Mesenchymal stem cell (in vitro differentiated cells and primary cell): ENCODE measurements at regions not wholly inside any gene's neighbourhood (a gene's known extent, or its start where the extent isn't known, plus 50 kb on each side); places are given as distances from the start of the nearest gene placed in this dataset.

Source experiments
- DNase-seq: peaks from one replicate; pipeline ENCODE4 v3.0.0-alpha.2; 2013
- H2AFZ ChIP-seq: one replicate; pipeline ENCODE4 v1.6.1; 2013; ENCODE audit warnings: low read depth, mild to moderate bottlenecking, control low read depth, inconsistent platforms, low read length, moderate library complexity
- H2AK5ac ChIP-seq: 2 replicates; pipeline ENCODE4 v1.6.1; 2013; ENCODE audit warnings: low read length, moderate library complexity, mild to moderate bottlenecking, inconsistent platforms; ENCODE audit not compliant: severe bottlenecking
- H2BK120ac ChIP-seq: one replicate; pipeline ENCODE4 v1.6.1; 2013; ENCODE audit warnings: low read depth, mild to moderate bottlenecking, inconsistent platforms, low read length, moderate library complexity
- H2BK12ac ChIP-seq, 2 experiments: one replicate each; pipeline ENCODE4 v1.6.1; 2013; ENCODE audit warnings: inconsistent platforms in 2 of 2, low read length in 2 of 2, mild to moderate bottlenecking in 2 of 2, moderate library complexity in 2 of 2, control low read depth in 1 of 2
- H2BK15ac ChIP-seq: one replicate; pipeline ENCODE4 v1.6.1; 2013; ENCODE audit warnings: mild to moderate bottlenecking, low read depth, inconsistent platforms; ENCODE audit not compliant: poor library complexity, severe bottlenecking
- H2BK5ac ChIP-seq: 2 replicates; pipeline ENCODE4 v1.6.1; 2013; ENCODE audit warnings: low read depth, mild to moderate bottlenecking, low read length, control low read depth, inconsistent platforms; ENCODE audit not compliant: poor library complexity, severe bottlenecking
- H3K14ac ChIP-seq, 2 experiments: one replicate each; pipeline ENCODE4 v1.6.1; 2013; ENCODE audit warnings: inconsistent platforms in 2 of 2, low read length in 2 of 2, control low read depth in 1 of 2, mild to moderate bottlenecking in 1 of 2, moderate library complexity in 1 of 2
- H3K18ac ChIP-seq, 2 experiments: one replicate each; pipeline ENCODE4 v1.6.1; 2013; ENCODE audit warnings: inconsistent platforms in 2 of 2, low read length in 2 of 2, control low read depth in 1 of 2, low read depth in 1 of 2, mild to moderate bottlenecking in 1 of 2
- H3K23ac ChIP-seq, 2 experiments: one replicate each; pipeline ENCODE4 v1.6.1; 2013; ENCODE audit warnings: inconsistent platforms in 2 of 2, low read length in 2 of 2, mild to moderate bottlenecking in 2 of 2, moderate library complexity in 2 of 2, control low read depth in 1 of 2
- H3K27ac ChIP-seq: 2 replicates; pipeline ENCODE4 v1.5.1; 2013; ENCODE audit warnings: mild to moderate bottlenecking, moderate library complexity, low read length, control low read depth, inconsistent platforms; ENCODE audit not compliant: poor library complexity, severe bottlenecking
- H3K27me3 ChIP-seq, 2 experiments: 2 replicates each; pipeline versions ENCODE4 v1.6.1 to v1.7.0; 2013; ENCODE audit warnings: low read length in 2 of 2, mild to moderate bottlenecking in 2 of 2, moderate library complexity in 2 of 2, control low read depth in 1 of 2, inconsistent platforms in 1 of 2; ENCODE audit not compliant: control insufficient read depth in 1 of 2, insufficient read depth in 1 of 2
- H3K36me3 ChIP-seq, 2 experiments: 2 replicates each; pipeline versions ENCODE4 v1.6.1 to v1.7.0; 2013; ENCODE audit warnings: low read length in 2 of 2, control low read depth in 1 of 2, inconsistent platforms in 1 of 2, low read depth in 1 of 2, mild to moderate bottlenecking in 1 of 2; ENCODE audit not compliant: insufficient read depth in 2 of 2, control insufficient read depth in 1 of 2
- H3K4ac ChIP-seq, 2 experiments: one replicate each; pipeline ENCODE4 v1.6.1; 2013; ENCODE audit warnings: inconsistent platforms in 2 of 2, low read length in 2 of 2, mild to moderate bottlenecking in 2 of 2, moderate library complexity in 2 of 2, control low read depth in 1 of 2, low read depth in 1 of 2
- H3K4me1 ChIP-seq: 2 replicates; pipeline ENCODE4 v1.6.1; 2013; ENCODE audit warnings: low read depth, low read length, control low read depth; ENCODE audit not compliant: control insufficient read depth, insufficient read depth
- H3K4me2 ChIP-seq: 2 replicates; pipeline ENCODE4 v1.6.1; 2013; ENCODE audit warnings: low read length, mild to moderate bottlenecking, inconsistent platforms; ENCODE audit not compliant: poor library complexity, severe bottlenecking
- H3K4me3 ChIP-seq, 2 experiments: 2 replicates each; pipeline versions ENCODE4 v1.5.1 to v1.7.0; 2013; ENCODE audit warnings: low read length in 2 of 2, mild to moderate bottlenecking in 2 of 2, control low read depth in 1 of 2, low read depth in 1 of 2; ENCODE audit not compliant: insufficient read depth in 1 of 2
- H3K79me1 ChIP-seq: replicated peaks from 2 replicates; pipeline ENCODE4 v1.6.1; 2013; ENCODE audit warnings: mild to moderate bottlenecking, control low read depth, low read length, inconsistent platforms; ENCODE audit not compliant: poor library complexity, severe bottlenecking
- H3K9ac ChIP-seq: 2 replicates; pipeline ENCODE4 v1.7.0; 2013; ENCODE audit warnings: mild to moderate bottlenecking, low read length, moderate library complexity
- H3K9me3 ChIP-seq: 2 replicates; pipeline ENCODE4 v1.7.0; 2013; ENCODE audit warnings: mild to moderate bottlenecking, low read length; ENCODE audit not compliant: control insufficient read depth
- H4K8ac ChIP-seq: one replicate; pipeline ENCODE4 v1.6.1; 2013; ENCODE audit warnings: inconsistent platforms, mild to moderate bottlenecking, low read length, moderate library complexity
- H4K91ac ChIP-seq: one replicate; pipeline ENCODE4 v1.6.1; 2013; ENCODE audit warnings: mild to moderate bottlenecking, low read length, inconsistent platforms
- WGBS: methylation state at CpG from one replicate; pipeline ENCODE4 v1.1.7; 2013; ENCODE audit warnings: mixed read lengths; 5-methylcytosine and 5-hydroxymethylcytosine counted together

GRCh38 chr16:52073024-52073423 lies 473.9 kb downstream of the TOX3 start:
- Histone ChIP-seq H3K9me3 (no peaks in the 10 kb centered on the region), H2AFZ (no peak overlapping the region), H3K27ac (no peak overlapping the region), H3K36me3 (no peaks in the 10 kb centered on the region), H3K23ac (no peak overlapping the region), H2BK15ac (no peak overlapping the region), H3K79me1 (no peaks in the 10 kb centered on the region), H3K4me1 (peaks cover 1% of the 10 kb centered on the region), H2BK5ac (no peak overlapping the region), H3K4me3 (no peak overlapping the region), H2BK120ac (no peak overlapping the region), H3K18ac (no peak overlapping the region), H3K9ac (no peak overlapping the region), H4K91ac (no peak overlapping the region), H3K4ac (no peak overlapping the region), H2AK5ac (no peak overlapping the region), H3K14ac (no peak overlapping the region), H3K4me2 (no peak overlapping the region), H4K8ac (no peak overlapping the region), H3K27me3 (no peaks in the 10 kb centered on the region), H2BK12ac (no peak overlapping the region)
- DNase-seq: no peak
- 60% methylated on average over 1 of the region's 3 CpGs for WGBS

GRCh38 chr16:52071101-52071500 lies 475.8 kb downstream of the TOX3 start:
- Histone ChIP-seq H3K27ac (no peak overlapping the region), H2BK120ac (no peak overlapping the region), H4K8ac (no peak overlapping the region), H3K4me3 (no peak overlapping the region), H2AFZ (no peak overlapping the region), H3K4me2 (no peak overlapping the region), H4K91ac (no peak overlapping the region), H3K36me3 (no peaks in the 10 kb centered on the region), H3K18ac (no peak overlapping the region), H3K4ac (no peak overlapping the region), H3K9ac (no peak overlapping the region), H3K27me3 (no peaks in the 10 kb centered on the region), H3K14ac (no peak overlapping the region), H3K9me3 (no peaks in the 10 kb centered on the region), H3K23ac (no peak overlapping the region), H3K79me1 (no peaks in the 10 kb centered on the region), H2AK5ac (no peak overlapping the region), H2BK5ac (no peak overlapping the region), H3K4me1 (peaks cover 1% of the 10 kb centered on the region), H2BK15ac (no peak overlapping the region), H2BK12ac (no peak overlapping the region)
- 68% methylated on average over 1 of the region's 4 CpGs for WGBS
- DNase-seq: no peak

GRCh38 chr16:52070341-52071057 lies 476.4 kb downstream of the TOX3 start:
- 100% methylated on average over 1 of the region's 2 CpGs for WGBS
- no peaks in the 10 kb centered on the region for H3K36me3 ChIP-seq

GRCh38 chr16:52069866-52070265 lies 477.1 kb downstream of the TOX3 start:
- H2BK5ac ChIP-seq: no peak overlapping the region
- H4K91ac ChIP-seq: no peak overlapping the region
- no peaks in the 10 kb centered on the region for H3K36me3 ChIP-seq
- H3K4me2 ChIP-seq: no peak overlapping the region
- H3K23ac ChIP-seq: no peak overlapping the region
- H3K27ac ChIP-seq: no peak overlapping the region
- peak; percentile 25 for DNase-seq
- no peak overlapping the region for H3K4me3 ChIP-seq
- H2AK5ac ChIP-seq: no peak overlapping the region
- 8% methylated on average over 3 of the region's 3 CpGs for WGBS
- H3K4ac ChIP-seq: no peak overlapping the region
- H4K8ac ChIP-seq: no peak overlapping the region
- no peak overlapping the region for H3K9ac ChIP-seq
- H3K4me1 ChIP-seq: peaks cover 1% of the 10 kb centered on the region
- H2AFZ ChIP-seq: no peak overlapping the region
- H3K18ac ChIP-seq: no peak overlapping the region
- H3K14ac ChIP-seq: no peak overlapping the region
- H3K79me1 ChIP-seq: no peaks in the 10 kb centered on the region
- no peak overlapping the region for H2BK12ac ChIP-seq
- H3K27me3 ChIP-seq: no peaks in the 10 kb centered on the region
- H2BK120ac ChIP-seq: no peak overlapping the region
- no peak overlapping the region for H2BK15ac ChIP-seq
- H3K9me3 ChIP-seq: no peaks in the 10 kb centered on the region

More at GRCh38 chr16:52070341-52071057, 476.4 kb downstream of the TOX3 start:
- no peaks in the 10 kb centered on the region for H3K27me3 ChIP-seq
- no peak overlapping the region for H4K8ac ChIP-seq
- peaks cover 1% of the 10 kb centered on the region for H3K4me1 ChIP-seq
- no peak overlapping the region for H4K91ac ChIP-seq
- no peak overlapping the region for H2BK15ac ChIP-seq
- no peak for DNase-seq
- no peak overlapping the region for H3K27ac ChIP-seq
- no peak overlapping the region for H2AK5ac ChIP-seq
- H3K4me3 ChIP-seq: no peak overlapping the region
- no peaks in the 10 kb centered on the region for H3K9me3 ChIP-seq
- H2AFZ ChIP-seq: no peak overlapping the region
- no peak overlapping the region for H2BK120ac ChIP-seq
- no peak overlapping the region for H3K14ac ChIP-seq
- H2BK5ac ChIP-seq: no peak overlapping the region
- H3K79me1 ChIP-seq: no peaks in the 10 kb centered on the region
- H3K9ac ChIP-seq: no peak overlapping the region
- H3K23ac ChIP-seq: no peak overlapping the region
- H3K4ac ChIP-seq: no peak overlapping the region
- no peak overlapping the region for H3K18ac ChIP-seq
- H3K4me2 ChIP-seq: no peak overlapping the region
- no peak overlapping the region for H2BK12ac ChIP-seq
